Ecto neural progenitor cell (in vitro differentiated cells): ENCODE measurements at regions not wholly inside any gene's neighbourhood (a gene's known extent, or its start where the extent isn't known, plus 50 kb on each side); places are given as distances from the start of the nearest gene placed in this dataset.
"Not testable (repeated sequence)": the region's sequence is repeated elsewhere in the genome, so short reads cannot be mapped to it uniquely, and the experiment has no call there.

Source experiments
- DNase-seq: peaks from one replicate; pipeline ENCODE4 v3.0.0-alpha.2; 2018; ENCODE audit warnings: low spot score

- no peak for DNase-seq
Observed at GRCh38 chr13:54599413-54599812, 1570.8 kb downstream of the OLFM4 start.

GRCh38 chr13:54606944-54607343 is 1578.3 kb downstream of the OLFM4 start:
- no peak for DNase-seq

- DNase-seq: no peak
Observed at GRCh38 chr13:54607421-54607820, 1578.8 kb downstream of the OLFM4 start.

- DNase-seq: no peak
Observed at GRCh38 chr13:54611390-54611789, 1582.8 kb downstream of the OLFM4 start.

GRCh38 chr13:54614726-54615125 is 1586.1 kb downstream of the OLFM4 start:
- DNase-seq: no peak

- not testable (repeated sequence) for DNase-seq
Observed at GRCh38 chr13:54626504-54626903, 1597.9 kb downstream of the OLFM4 start.

- no peak for DNase-seq
Observed at GRCh38 chr13:54627646-54628372, 1599.2 kb downstream of the OLFM4 start.

GRCh38 chr13:54628383-54628782 is 1599.8 kb downstream of the OLFM4 start:
- no peak for DNase-seq

- no peak for DNase-seq
Observed at GRCh38 chr13:54633456-54633855, 1604.8 kb downstream of the OLFM4 start.

GRCh38 chr13:54636231-54636630 is 1607.6 kb downstream of the OLFM4 start:
- DNase-seq: no peak

- no peak for DNase-seq
Observed at GRCh38 chr13:54637366-54637765, 1608.8 kb downstream of the OLFM4 start.

GRCh38 chr13:54640719-54641118 is 1612.1 kb downstream of the OLFM4 start:
- no peak for DNase-seq

GRCh38 chr13:54643863-54644262 is 1615.2 kb downstream of the OLFM4 start:
- DNase-seq: no peak

- DNase-seq: no peak
Observed at GRCh38 chr13:54647275-54647674, 1618.7 kb downstream of the OLFM4 start.

- DNase-seq: no peak
Observed at GRCh38 chr13:54657588-54657987, 1629.0 kb downstream of the OLFM4 start.

GRCh38 chr13:54658771-54659170 is 1630.2 kb downstream of the OLFM4 start:
- no peak for DNase-seq

- DNase-seq: no peak
Observed at GRCh38 chr13:54660277-54660676, 1631.7 kb downstream of the OLFM4 start.

GRCh38 chr13:54676526-54677113 is 1648.0 kb downstream of the OLFM4 start:
- DNase-seq: no peak

- no peak for DNase-seq
Observed at GRCh38 chr13:54682184-54682583, 1653.6 kb downstream of the OLFM4 start.

- DNase-seq: no peak
Observed at GRCh38 chr13:54687173-54687572, 1658.6 kb downstream of the OLFM4 start.

- no peak for DNase-seq
Observed at GRCh38 chr13:54699831-54700230, 1671.2 kb downstream of the OLFM4 start.

- DNase-seq: no peak
Observed at GRCh38 chr13:54705738-54706137, 1677.1 kb downstream of the OLFM4 start.

- no peak for DNase-seq
Observed at GRCh38 chr13:54706336-54706735, 1677.7 kb downstream of the OLFM4 start.

GRCh38 chr13:54709546-54709945 is 1680.9 kb downstream of the OLFM4 start:
- DNase-seq: no peak
